ENCODE measurements at regions not wholly inside any gene's neighbourhood (a gene's known extent, or its start where the extent isn't known, plus 50 kb on each side); places are given as distances from the start of the nearest gene placed in this dataset.

DNA sequence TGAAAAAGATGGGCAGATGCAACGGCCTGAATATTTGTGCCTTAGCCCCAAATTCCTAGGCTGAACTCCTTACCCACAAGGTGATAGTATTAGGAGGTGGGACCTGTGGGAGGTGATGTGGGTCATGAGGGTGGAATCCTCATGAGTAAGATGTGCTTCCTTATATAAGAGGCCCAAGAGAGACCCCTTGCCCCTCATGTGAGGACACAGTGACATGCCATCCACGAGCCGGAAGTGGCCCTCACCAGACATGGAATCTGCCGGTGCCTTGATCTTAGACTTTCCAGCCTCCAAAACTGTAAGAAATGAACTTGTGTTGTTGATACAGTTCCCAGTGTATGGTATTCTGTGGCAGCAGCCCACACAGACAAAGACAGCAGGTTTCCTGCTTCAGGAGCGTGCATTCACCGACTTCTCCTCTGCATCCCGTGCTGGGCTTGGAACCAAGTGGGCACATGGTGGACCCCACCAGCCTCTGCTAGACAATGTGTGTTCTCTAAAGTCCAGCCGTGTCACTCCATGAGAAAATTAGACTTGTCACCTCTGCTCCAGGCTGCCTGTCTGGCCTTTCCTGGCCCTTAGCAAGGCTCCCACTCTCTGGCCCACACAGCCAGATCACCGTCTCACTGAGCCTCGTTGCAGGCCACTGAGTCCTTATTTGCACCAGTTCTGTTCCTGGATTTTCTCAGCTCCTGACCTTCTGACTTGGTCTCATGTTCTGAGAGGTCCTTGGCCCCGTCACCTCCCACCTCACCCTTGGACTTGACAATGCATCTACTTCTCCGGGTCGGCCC, 52.9 kb upstream of the CACUL1 start:
- TF ChIP-seq POLR2A (IDR thresholded peaks at IDR 0.05) = no peak
- TF ChIP-seq, protein P1, sequence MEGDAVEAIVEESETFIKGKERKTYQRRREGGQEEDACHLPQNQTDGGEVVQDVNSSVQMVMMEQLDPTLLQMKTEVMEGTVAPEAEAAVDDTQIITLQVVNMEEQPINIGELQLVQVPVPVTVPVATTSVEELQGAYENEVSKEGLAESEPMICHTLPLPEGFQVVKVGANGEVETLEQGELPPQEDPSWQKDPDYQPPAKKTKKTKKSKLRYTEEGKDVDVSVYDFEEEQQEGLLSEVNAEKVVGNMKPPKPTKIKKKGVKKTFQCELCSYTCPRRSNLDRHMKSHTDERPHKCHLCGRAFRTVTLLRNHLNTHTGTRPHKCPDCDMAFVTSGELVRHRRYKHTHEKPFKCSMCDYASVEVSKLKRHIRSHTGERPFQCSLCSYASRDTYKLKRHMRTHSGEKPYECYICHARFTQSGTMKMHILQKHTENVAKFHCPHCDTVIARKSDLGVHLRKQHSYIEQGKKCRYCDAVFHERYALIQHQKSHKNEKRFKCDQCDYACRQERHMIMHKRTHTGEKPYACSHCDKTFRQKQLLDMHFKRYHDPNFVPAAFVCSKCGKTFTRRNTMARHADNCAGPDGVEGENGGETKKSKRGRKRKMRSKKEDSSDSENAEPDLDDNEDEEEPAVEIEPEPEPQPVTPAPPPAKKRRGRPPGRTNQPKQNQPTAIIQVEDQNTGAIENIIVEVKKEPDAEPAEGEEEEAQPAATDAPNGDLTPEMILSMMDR (IDR thresholded peaks at IDR 0.05) = no peak
